DND-41 (cell line): ENCODE measurements at regions not wholly inside any gene's neighbourhood (a gene's known extent, or its start where the extent isn't known, plus 50 kb on each side); places are given as distances from the start of the nearest gene placed in this dataset.

Experiments used
- EZH2 ChIP-seq: IDR thresholded peaks from 3 replicates; pipeline ENCODE4 v1.6.1; 2012; ENCODE audit warnings: borderline replicate concordance, low read depth, mild to moderate bottlenecking, moderate library complexity, low read length, inconsistent platforms; ENCODE audit not compliant: severe bottlenecking
- TF ChIP-seq, protein P1 (sequence below): IDR thresholded peaks from 2 replicates; pipeline ENCODE4 v1.5.1; 2012; ENCODE audit warnings: borderline replicate concordance, low read length, moderate library complexity, mild to moderate bottlenecking; ENCODE audit not compliant: poor library complexity, severe bottlenecking; ENCODE audit errors: extremely low read depth

DNA sequence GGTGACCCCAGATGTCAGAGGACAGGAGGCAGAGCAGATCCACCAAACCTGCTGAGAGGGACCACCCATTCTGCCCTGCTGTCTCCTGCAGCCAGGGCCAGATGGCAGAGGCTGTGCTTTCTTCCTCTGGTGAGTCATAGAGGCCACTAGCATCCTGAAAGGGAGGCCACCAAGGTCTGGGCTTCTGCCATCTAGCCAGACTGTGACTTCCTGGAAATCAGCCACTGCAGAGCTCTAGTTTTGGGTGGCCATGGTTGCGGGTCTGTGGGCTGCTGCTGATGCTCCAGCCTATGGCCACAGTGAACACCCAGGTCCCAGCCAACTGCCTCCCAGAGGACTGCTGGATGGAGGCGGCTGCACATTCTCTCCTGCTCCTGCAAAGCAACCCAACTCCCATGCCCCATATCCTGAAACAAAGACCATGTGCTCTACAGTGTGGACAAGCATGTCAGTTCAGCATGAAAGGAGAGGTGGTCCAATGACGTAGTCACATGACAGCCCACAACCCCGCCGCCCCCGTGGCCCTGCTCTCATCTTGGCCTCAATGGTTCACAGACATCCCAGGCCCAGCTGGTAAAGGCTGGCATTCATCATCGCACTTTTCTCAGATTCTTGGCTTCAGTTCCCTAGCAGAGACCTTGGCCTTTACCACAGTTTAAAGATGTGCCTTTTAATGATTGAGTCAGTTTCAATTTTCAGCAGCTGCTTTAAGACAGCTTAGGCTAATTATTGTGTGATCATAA lies 73.9 kb upstream of the CXCL12 start:
- TF ChIP-seq EZH2: no peak
- TF ChIP-seq, protein P1, sequence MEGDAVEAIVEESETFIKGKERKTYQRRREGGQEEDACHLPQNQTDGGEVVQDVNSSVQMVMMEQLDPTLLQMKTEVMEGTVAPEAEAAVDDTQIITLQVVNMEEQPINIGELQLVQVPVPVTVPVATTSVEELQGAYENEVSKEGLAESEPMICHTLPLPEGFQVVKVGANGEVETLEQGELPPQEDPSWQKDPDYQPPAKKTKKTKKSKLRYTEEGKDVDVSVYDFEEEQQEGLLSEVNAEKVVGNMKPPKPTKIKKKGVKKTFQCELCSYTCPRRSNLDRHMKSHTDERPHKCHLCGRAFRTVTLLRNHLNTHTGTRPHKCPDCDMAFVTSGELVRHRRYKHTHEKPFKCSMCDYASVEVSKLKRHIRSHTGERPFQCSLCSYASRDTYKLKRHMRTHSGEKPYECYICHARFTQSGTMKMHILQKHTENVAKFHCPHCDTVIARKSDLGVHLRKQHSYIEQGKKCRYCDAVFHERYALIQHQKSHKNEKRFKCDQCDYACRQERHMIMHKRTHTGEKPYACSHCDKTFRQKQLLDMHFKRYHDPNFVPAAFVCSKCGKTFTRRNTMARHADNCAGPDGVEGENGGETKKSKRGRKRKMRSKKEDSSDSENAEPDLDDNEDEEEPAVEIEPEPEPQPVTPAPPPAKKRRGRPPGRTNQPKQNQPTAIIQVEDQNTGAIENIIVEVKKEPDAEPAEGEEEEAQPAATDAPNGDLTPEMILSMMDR: no peak
